ENCODE measurements at regions not wholly inside any gene's neighbourhood (a gene's known extent, or its start where the extent isn't known, plus 50 kb on each side); places are given as distances from the start of the nearest gene placed in this dataset.

DNA sequence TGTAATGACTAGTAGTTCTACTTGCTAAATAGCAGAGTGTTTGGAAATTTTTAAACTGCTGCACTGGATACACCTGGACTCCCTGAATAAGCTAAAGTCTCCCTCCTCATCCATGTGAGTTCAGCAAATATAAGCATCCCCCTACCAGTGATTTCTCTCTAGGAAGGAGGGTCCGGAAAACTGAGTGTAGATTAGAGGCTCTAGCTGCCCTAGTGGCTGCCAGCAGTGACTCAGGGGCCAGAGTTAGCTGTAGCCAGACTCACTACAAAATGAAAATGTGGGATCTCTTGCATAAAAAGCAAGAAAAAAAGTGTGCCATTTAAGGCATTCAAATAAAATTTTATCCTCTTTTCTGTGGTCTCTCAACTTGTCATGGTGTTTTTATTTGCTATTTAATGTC, 485.0 kb upstream of the ATP11B start:
- no peak overlapping the region for H3K27ac ChIP-seq
- no peaks in the 10 kb centered on the region for H3K36me3 ChIP-seq (replicated peaks)
- DNase-seq: no peak
- H3K4me3 ChIP-seq (ENCODE audit: low read depth, low read length): no peak overlapping the region
- TF ChIP-seq, protein P1, sequence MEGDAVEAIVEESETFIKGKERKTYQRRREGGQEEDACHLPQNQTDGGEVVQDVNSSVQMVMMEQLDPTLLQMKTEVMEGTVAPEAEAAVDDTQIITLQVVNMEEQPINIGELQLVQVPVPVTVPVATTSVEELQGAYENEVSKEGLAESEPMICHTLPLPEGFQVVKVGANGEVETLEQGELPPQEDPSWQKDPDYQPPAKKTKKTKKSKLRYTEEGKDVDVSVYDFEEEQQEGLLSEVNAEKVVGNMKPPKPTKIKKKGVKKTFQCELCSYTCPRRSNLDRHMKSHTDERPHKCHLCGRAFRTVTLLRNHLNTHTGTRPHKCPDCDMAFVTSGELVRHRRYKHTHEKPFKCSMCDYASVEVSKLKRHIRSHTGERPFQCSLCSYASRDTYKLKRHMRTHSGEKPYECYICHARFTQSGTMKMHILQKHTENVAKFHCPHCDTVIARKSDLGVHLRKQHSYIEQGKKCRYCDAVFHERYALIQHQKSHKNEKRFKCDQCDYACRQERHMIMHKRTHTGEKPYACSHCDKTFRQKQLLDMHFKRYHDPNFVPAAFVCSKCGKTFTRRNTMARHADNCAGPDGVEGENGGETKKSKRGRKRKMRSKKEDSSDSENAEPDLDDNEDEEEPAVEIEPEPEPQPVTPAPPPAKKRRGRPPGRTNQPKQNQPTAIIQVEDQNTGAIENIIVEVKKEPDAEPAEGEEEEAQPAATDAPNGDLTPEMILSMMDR (IDR thresholded peaks at IDR 0.05; ENCODE audit: low read depth, low read length, missing control alignments): no peak
- in situ Hi-C loops (cut with HindIII; ENCODE audit: low pct_ligation_motif_present, low sequenced_read_pairs): no loop called here
- H3K27me3 ChIP-seq (replicated peaks): no peaks in the 10 kb centered on the region

DNA sequence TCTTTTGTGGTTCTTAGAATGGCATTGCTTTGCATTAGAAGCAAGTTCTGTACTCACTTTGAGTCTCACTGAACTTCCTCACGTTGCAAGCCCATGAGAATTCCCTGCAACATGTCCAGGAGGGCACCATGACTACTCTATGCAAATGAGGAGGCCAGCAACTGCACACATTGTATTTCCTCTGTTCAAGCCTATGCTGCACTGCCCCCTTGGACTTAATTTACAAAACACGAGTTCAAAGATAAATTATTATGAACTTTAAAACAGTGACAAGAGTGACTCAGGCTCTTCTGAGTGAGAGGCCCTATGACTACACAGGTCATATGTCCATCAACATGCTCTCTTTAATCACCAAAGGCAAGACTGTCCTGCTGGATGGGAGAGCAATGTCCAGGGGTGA, 484.2 kb upstream of the ATP11B start:
- H3K36me3 ChIP-seq (replicated peaks): no peaks in the 10 kb centered on the region
- no peak overlapping the region for H3K27ac ChIP-seq
- no peaks in the 10 kb centered on the region for H3K27me3 ChIP-seq (replicated peaks)
- DNase-seq: no peak
- in situ Hi-C loops (cut with HindIII; ENCODE audit: low pct_ligation_motif_present, low sequenced_read_pairs): no loop called here
- TF ChIP-seq, protein P1 (IDR thresholded peaks at IDR 0.05; ENCODE audit: low read depth, low read length, missing control alignments): no peak
- no peak overlapping the region for H3K4me3 ChIP-seq (ENCODE audit: low read depth, low read length)

DNA sequence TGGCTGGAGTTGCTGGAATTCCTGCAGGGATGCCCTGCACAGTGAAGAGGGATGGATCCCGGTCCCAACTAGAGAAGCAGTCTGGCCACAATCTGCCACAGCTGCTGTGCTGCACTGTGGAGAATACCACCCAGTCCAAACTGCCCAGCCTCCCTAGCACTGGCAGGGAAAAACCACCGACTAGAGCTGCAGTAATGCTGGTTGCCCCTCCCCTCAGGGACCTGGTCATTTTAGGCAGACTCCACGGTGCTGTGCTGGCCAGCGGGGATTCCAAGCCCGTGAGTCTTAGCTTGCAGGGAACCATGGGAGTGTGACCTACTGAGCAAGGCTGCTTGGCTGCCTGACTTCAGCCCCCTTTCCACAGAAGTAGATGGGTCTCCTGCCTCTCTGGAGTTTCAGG, 478.0 kb upstream of the ATP11B start:
- TF ChIP-seq, protein P1 (IDR thresholded peaks at IDR 0.05; ENCODE audit: low read depth, low read length, missing control alignments): no peak
- H3K4me3 ChIP-seq (ENCODE audit: low read depth, low read length): no peak overlapping the region
- no peak for DNase-seq
- no peaks in the 10 kb centered on the region for H3K36me3 ChIP-seq (replicated peaks)
- H3K27ac ChIP-seq: no peak overlapping the region
- H3K27me3 ChIP-seq (replicated peaks): no peaks in the 10 kb centered on the region
- in situ Hi-C loops (cut with HindIII; ENCODE audit: low pct_ligation_motif_present, low sequenced_read_pairs): no loop called here

DNA sequence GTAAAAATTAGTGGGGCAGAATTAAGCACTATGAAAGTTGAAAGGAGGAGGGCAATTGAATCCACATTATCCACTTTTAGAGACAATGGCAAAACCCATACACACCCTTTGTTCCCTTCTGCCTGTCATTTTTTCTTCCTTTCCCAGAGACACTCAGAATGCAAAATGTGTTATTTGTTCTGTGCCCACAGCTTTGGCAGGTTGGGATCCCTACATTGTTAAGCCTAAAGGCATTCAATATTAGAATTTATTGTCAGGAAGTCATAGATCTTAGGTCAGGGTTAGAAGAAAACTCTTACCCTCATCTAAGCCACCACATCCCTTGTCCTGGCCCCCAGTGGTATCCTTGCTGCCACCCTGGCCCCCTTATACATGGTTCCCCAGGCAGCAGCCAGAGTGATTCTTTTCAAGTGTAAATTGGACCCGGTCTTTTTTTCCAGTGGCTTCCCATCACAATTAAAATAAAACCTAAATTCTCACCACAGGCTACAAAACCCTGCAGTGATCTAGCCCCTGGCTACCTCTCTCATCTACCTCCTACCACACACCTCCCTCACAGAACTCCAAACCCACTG, 470.1 kb upstream of the ATP11B start:
- no peak for DNase-seq
- in situ Hi-C loops (cut with HindIII; ENCODE audit: low pct_ligation_motif_present, low sequenced_read_pairs): no loop called here
- Histone ChIP-seq H3K27me3 (replicated peaks) (no peaks in the 10 kb centered on the region), H3K4me3 (ENCODE audit: low read depth, low read length) (no peak overlapping the region), H3K36me3 (replicated peaks) (no peaks in the 10 kb centered on the region), H3K27ac (no peak overlapping the region)
- TF ChIP-seq, protein P1 (IDR thresholded peaks at IDR 0.05; ENCODE audit: low read depth, low read length, missing control alignments): no peak

DNA sequence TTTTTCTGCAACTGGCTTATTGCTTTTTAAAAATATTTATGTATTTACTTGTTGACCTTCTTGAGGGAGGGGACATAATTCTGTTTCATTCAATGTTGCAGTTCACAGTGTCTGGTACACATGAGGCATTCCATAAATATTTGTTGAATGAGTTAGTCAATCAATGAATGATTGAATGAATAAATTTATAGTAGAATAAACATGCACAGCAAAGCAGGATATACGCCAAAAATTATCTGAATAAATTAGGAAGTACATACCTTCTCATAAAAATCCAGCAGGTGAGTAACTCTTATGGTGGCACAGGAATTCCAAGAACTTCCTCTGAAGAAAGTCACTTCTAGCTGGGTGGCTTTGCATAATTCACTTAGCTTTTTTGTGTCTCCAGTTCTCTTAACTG, 469.4 kb upstream of the ATP11B start:
- Histone ChIP-seq H3K27me3 (replicated peaks) (no peaks in the 10 kb centered on the region), H3K36me3 (replicated peaks) (no peaks in the 10 kb centered on the region), H3K4me3 (ENCODE audit: low read depth, low read length) (no peak overlapping the region), H3K27ac (no peak overlapping the region)
- in situ Hi-C loops (cut with HindIII; ENCODE audit: low pct_ligation_motif_present, low sequenced_read_pairs): no loop called here
- TF ChIP-seq, protein P1 (IDR thresholded peaks at IDR 0.05; ENCODE audit: low read depth, low read length, missing control alignments): no peak
- no peak for DNase-seq
